Adrenal gland (tissue), 5 donors: ENCODE measurements at regions not wholly inside any gene's neighbourhood (a gene's known extent, or its start where the extent isn't known, plus 50 kb on each side); places are given as distances from the start of the nearest gene placed in this dataset.

Source experiments
- POLR2A ChIP-seq, 2 donors: fragments of 450-650 bp; IDR thresholded peaks; one replicate each; pipeline ENCODE4 v1.6.1; 2017; ENCODE audit warnings: antibody characterized with exemption in 2 of 2, mild to moderate bottlenecking in 2 of 2, moderate library complexity in 1 of 2
- TF ChIP-seq, protein P1 (sequence below), 6 experiments: fragments of 450-650 bp in 4 of 6; fragments of 200-600 bp in 2 of 6; sonication (generic) in 1 of 6; IDR thresholded peaks; 1 replicate in 5 of 6; 2 replicates in 1 of 6; pipeline versions ENCODE4 v1.5.1 to v1.8.0; 2016 to 2021; ENCODE audit warnings: antibody characterized with exemption in 6 of 6, mild to moderate bottlenecking in 2 of 6, moderate library complexity in 1 of 6
- donor health status: DM: no; HTN: no; CAD: no.

DNA sequence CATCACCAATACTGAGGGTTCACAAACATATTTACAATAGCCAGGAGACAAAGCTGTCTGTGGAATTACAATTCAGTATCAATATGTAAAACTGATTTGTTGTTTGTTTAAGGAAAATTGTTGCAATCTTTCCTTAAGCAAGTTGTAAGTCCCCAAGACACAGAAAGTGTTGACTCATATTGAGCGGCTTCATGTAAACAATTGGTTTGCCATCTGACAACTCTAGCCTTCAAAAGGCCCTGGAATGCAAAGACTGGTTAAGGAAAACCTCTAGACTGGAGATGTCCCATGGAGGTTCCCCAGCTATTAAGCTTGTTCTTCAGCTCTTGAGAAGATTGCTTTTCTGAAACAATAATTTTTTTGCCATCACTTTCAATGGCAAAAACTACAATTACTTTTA, 283.7 kb upstream of the PROK2 start:
- TF ChIP-seq, protein P1, sequence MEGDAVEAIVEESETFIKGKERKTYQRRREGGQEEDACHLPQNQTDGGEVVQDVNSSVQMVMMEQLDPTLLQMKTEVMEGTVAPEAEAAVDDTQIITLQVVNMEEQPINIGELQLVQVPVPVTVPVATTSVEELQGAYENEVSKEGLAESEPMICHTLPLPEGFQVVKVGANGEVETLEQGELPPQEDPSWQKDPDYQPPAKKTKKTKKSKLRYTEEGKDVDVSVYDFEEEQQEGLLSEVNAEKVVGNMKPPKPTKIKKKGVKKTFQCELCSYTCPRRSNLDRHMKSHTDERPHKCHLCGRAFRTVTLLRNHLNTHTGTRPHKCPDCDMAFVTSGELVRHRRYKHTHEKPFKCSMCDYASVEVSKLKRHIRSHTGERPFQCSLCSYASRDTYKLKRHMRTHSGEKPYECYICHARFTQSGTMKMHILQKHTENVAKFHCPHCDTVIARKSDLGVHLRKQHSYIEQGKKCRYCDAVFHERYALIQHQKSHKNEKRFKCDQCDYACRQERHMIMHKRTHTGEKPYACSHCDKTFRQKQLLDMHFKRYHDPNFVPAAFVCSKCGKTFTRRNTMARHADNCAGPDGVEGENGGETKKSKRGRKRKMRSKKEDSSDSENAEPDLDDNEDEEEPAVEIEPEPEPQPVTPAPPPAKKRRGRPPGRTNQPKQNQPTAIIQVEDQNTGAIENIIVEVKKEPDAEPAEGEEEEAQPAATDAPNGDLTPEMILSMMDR (IDR thresholded peaks at IDR 0.05) = no peak
- TF ChIP-seq POLR2A (IDR thresholded peaks at IDR 0.05) = no peak
